DMS53 treated with DMSO at 0.1 percent for 48 hours (cell line): ENCODE measurements at regions not wholly inside any gene's neighbourhood (a gene's known extent, or its start where the extent isn't known, plus 50 kb on each side); places are given as distances from the start of the nearest gene placed in this dataset.

ENCODE experiments used
- DNase-seq: peaks from one replicate; lab custom pipeline; 2025; ENCODE audit not compliant: unreplicated experiment; lab: John Stamatoyannopoulos, UW

GRCh38 chrX:78493180-78493579, 165.8 kb upstream of the CYSLTR1 start:
- DNase-seq = no peak

GRCh38 chrX:78476701-78477100, 149.3 kb upstream of the CYSLTR1 start:
- DNase-seq = no peak

GRCh38 chrX:78456909-78457308, 129.5 kb upstream of the CYSLTR1 start:
- DNase-seq = no peak

- DNase-seq = no peak
These were observed 128.5 kb upstream of the CYSLTR1 start for GRCh38 chrX:78455901-78456300.

GRCh38 chrX:78452356-78452755, 124.9 kb upstream of the CYSLTR1 start:
- no peak for DNase-seq

GRCh38 chrX:78437621-78438020, 110.2 kb upstream of the CYSLTR1 start:
- DNase-seq = no peak

GRCh38 chrX:78429172-78429571, 101.8 kb upstream of the CYSLTR1 start:
- no peak for DNase-seq

GRCh38 chrX:78388663-78389062, 61.3 kb upstream of the CYSLTR1 start:
- no peak for DNase-seq

GRCh38 chrX:78387364-78387763, 60.0 kb upstream of the CYSLTR1 start:
- DNase-seq = no peak

- DNase-seq = no peak
These were observed 57.1 kb upstream of the CYSLTR1 start for GRCh38 chrX:78384486-78384885.

- DNase-seq = no peak
These were observed 56.2 kb upstream of the CYSLTR1 start for GRCh38 chrX:78383594-78383993.

- no peak for DNase-seq
These were observed 51.2 kb upstream of the CYSLTR1 start for GRCh38 chrX:78378476-78379115.
